Calu3 (cell line): ENCODE measurements at regions not wholly inside any gene's neighbourhood (a gene's known extent, or its start where the extent isn't known, plus 50 kb on each side); places are given as distances from the start of the nearest gene placed in this dataset.

Experiments
- BruUV-seq: library from RNA; stranded (reverse); fragments of 400-500 nt; replicated peaks from 2 replicates; lab custom pipeline; 2021; lab: Mats Ljungman, UMichigan
- CTCF ChIA-PET: fragments of 300-600 bp; sonication (Branson Sonifier 250); formaldehyde crosslinking; loops from one replicate; lab custom pipeline; 2022; ENCODE audit warnings: antibody characterized with exemption; lab: Charles Lee
- DNase-seq: peaks from one replicate; pipeline ENCODE4 v3.0.0; 2022
- H3K27ac Mint-ChIP-seq: one replicate; pipeline ENCODE4 v1.8.0; 2022; ENCODE audit warnings: mixed read lengths; ENCODE audit not compliant: unreplicated experiment
- H3K27me3 Mint-ChIP-seq: one replicate; pipeline ENCODE4 v1.8.0; 2022; ENCODE audit warnings: mixed read lengths; ENCODE audit not compliant: unreplicated experiment
- H3K36me3 Mint-ChIP-seq: one replicate; pipeline ENCODE4 v1.8.0; 2022; ENCODE audit warnings: mild to moderate bottlenecking, moderate library complexity, mixed read lengths; ENCODE audit not compliant: insufficient read depth, unreplicated experiment
- H3K4me1 Mint-ChIP-seq: one replicate; pipeline ENCODE4 v1.8.0; 2022; ENCODE audit warnings: mild to moderate bottlenecking, low read depth, mixed read lengths; ENCODE audit not compliant: unreplicated experiment
- H3K4me3 Mint-ChIP-seq: one replicate; pipeline ENCODE4 v1.8.0; 2022; ENCODE audit warnings: mild to moderate bottlenecking, low read depth, moderate library complexity, mixed read lengths; ENCODE audit not compliant: unreplicated experiment
- H3K9me3 Mint-ChIP-seq: one replicate; pipeline ENCODE4 v1.8.0; 2022; ENCODE audit warnings: low read depth, mixed read lengths; ENCODE audit not compliant: unreplicated experiment
- CTCF ChIP-seq: fragments of 200-600 bp; IDR thresholded peaks from one replicate; pipeline ENCODE4 v1.8.0; 2022; ENCODE audit warnings: antibody characterized with exemption; ENCODE audit not compliant: unreplicated experiment
- intact Hi-C: fragments of 100-400 bp; cut with micrococcal nuclease; formaldehyde crosslinking; loops from one replicate; pipeline ENCODE4 v1.10.0; 2022; ENCODE audit not compliant: unreplicated experiment

GRCh38 chr19:32039440-32039839, 306.0 kb upstream of the ZNF507 start:
- peaks cover 13% of the 10 kb centered on the region for H3K9me3 Mint-ChIP-seq
- BruUV-seq, result no TSS peak
- H3K4me1 Mint-ChIP-seq, result no peaks in the 10 kb centered on the region
- no peaks in the 10 kb centered on the region for H3K36me3 Mint-ChIP-seq
- H3K4me3 Mint-ChIP-seq, result no peak overlapping the region
- CTCF ChIA-PET, result interaction anchor here (0.6 kb wide), 1 partner anchor 426 kb away, joined by 3 read pairs; no protein-coding TSS in a partner anchor
- no peak overlapping the region for H3K27ac Mint-ChIP-seq
- intact Hi-C loops, result no loop called here
- no peak for TF ChIP-seq CTCF
- DNase-seq, result no peak
- no peaks in the 10 kb centered on the region for H3K27me3 Mint-ChIP-seq

- no peak for DNase-seq
- no TSS peak for BruUV-seq
- peaks cover 9% of the 10 kb centered on the region for H3K9me3 Mint-ChIP-seq
- TF ChIP-seq CTCF, result no peak
- H3K4me1 Mint-ChIP-seq, result no peaks in the 10 kb centered on the region
- no peaks in the 10 kb centered on the region for H3K36me3 Mint-ChIP-seq
- H3K4me3 Mint-ChIP-seq, result no peak overlapping the region
- CTCF ChIA-PET, result no interaction called here
- H3K27ac Mint-ChIP-seq, result no peak overlapping the region
- no peaks in the 10 kb centered on the region for H3K27me3 Mint-ChIP-seq
- intact Hi-C loops, result no loop called here
These were observed 305.2 kb upstream of the ZNF507 start for GRCh38 chr19:32040236-32040635.

- DNase-seq, result no peak
- BruUV-seq, result no TSS peak
These were observed 303.6 kb upstream of the ZNF507 start for GRCh38 chr19:32041681-32042292.

GRCh38 chr19:32047788-32048187, 297.6 kb upstream of the ZNF507 start:
- BruUV-seq, result no TSS peak
- Mint-ChIP-seq H3K9me3 (peaks cover 14% of the 10 kb centered on the region), H3K36me3 (no peaks in the 10 kb centered on the region), H3K4me3 (no peak overlapping the region), H3K27me3 (no peaks in the 10 kb centered on the region), H3K4me1 (no peaks in the 10 kb centered on the region), H3K27ac (no peak overlapping the region)
- DNase-seq, result no peak
- intact Hi-C loops, result no loop called here
- no peak for TF ChIP-seq CTCF
- CTCF ChIA-PET, result no interaction called here

More at GRCh38 chr19:32041681-32042292, 303.6 kb upstream of the ZNF507 start:
- CTCF ChIA-PET, result no interaction called here
- no peaks in the 10 kb centered on the region for H3K4me1 Mint-ChIP-seq
- no peak for TF ChIP-seq CTCF
- H3K27me3 Mint-ChIP-seq, result no peaks in the 10 kb centered on the region
- no peaks in the 10 kb centered on the region for H3K36me3 Mint-ChIP-seq
- intact Hi-C loops, result no loop called here
- H3K9me3 Mint-ChIP-seq, result peaks cover 11% of the 10 kb centered on the region
- no peak overlapping the region for H3K4me3 Mint-ChIP-seq
- H3K27ac Mint-ChIP-seq, result no peak overlapping the region
